GM23248 (cell line): ENCODE measurements at regions not wholly inside any gene's neighbourhood (a gene's known extent, or its start where the extent isn't known, plus 50 kb on each side); places are given as distances from the start of the nearest gene placed in this dataset.

Experiments
- EZH2 ChIP-seq: fragments of 200-600 bp; sonication (generic); IDR thresholded peaks from 2 replicates; pipeline ENCODE4 v1.6.1; 2018; ENCODE audit warnings: antibody characterized with exemption, mild to moderate bottlenecking; ENCODE audit not compliant: insufficient read depth, poor library complexity, severe bottlenecking
- EZH2phosphoT487 ChIP-seq: fragments of 200-600 bp; sonication (generic); IDR thresholded peaks from 2 replicates; pipeline ENCODE4 v1.6.1; 2018; ENCODE audit warnings: antibody characterized with exemption, moderate library complexity, mild to moderate bottlenecking, low read depth; ENCODE audit not compliant: insufficient read depth

DNA sequence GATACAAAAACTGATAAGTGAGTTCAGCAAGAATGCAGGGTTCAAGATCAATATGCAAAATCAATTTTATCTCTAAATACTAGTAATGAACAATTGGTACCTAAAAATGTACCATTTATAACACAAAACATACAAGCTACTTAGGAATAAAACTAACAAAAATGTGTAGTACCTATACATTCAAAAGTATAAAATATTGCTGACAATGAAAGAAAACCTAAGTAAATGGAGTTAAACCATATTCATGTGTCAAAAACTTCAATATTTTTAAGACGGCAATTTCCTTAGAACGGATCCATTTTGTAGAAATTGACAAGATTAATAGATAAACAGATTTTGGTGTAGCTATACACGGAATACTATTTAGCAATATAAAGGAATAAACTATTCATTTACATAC, 343.1 kb upstream of the CCDC54 start:
- TF ChIP-seq EZH2phosphoT487 (no peak), EZH2 (no peak)
